K562 (cell line): ENCODE measurements at regions not wholly inside any gene's neighbourhood (a gene's known extent, or its start where the extent isn't known, plus 50 kb on each side); places are given as distances from the start of the nearest gene placed in this dataset.
A peak's percentile ranks its signal among the peaks of the same experiment; 100 is the strongest.

Experiments
- ATAC-seq: fragments of 200-7000 bp; cut with Tn5 transposase; 3 replicates; pipeline ENCODE4 v1.9.1; 2020; ENCODE audit warnings: moderate library complexity
- BruUV-seq: library from RNA; stranded (reverse); fragments of 400-500 nt; replicated peaks from 2 replicates; lab custom pipeline; 2021; lab: Mats Ljungman, UMichigan
- CTCF ChIA-PET: fragments of 300-600 bp; formaldehyde crosslinking; extraction: SDS; loops from one replicate; lab custom pipeline; 2021; ENCODE audit warnings: low intra/inter-chr PET ratio; lab: Yijun Ruan, JAX
- POLR2A ChIA-PET: fragments of 300-600, 350-650 bp; sonication (Branson Sonifier 250); formaldehyde crosslinking; extraction: SDS; loops from one replicate; lab custom pipeline; 2021; ENCODE audit warnings: antibody characterized with exemption, inconsistent platforms; lab: Yijun Ruan, JAX
- DNase-seq, 4 experiments: peaks; one replicate each; pipeline versions ENCODE4 v3.0.0 to v3.0.0-alpha.2; 2011 to 2018; ENCODE audit warnings: low spot score in 3 of 4, mixed read lengths in 3 of 4; ENCODE audit errors: extremely low read depth in 1 of 4
- FAIRE-seq: peaks from 2 replicates; lab custom pipeline; 2011; peaks lifted over from hg19 to GRCh38; lab: Jason Lieb, UNC
- H2AFZ ChIP-seq: 2 replicates; pipeline ENCODE4 v1.6.0; 2011; ENCODE audit warnings: low read depth, low read length, control low read depth, inconsistent platforms
- H3K27ac ChIP-seq: fragments of 200-600 bp; 3 replicates; pipeline ENCODE4 v1.8.0; 2011; ENCODE audit warnings: low read depth, mild to moderate bottlenecking, control low read depth, inconsistent platforms, low read length, moderate library complexity, mixed read lengths; ENCODE audit errors: extremely low read depth
- H3K27me3 ChIP-seq, 2 experiments: fragments of 300-600 bp in 1 of 2; 2 replicates in 1 of 2; 3 replicates in 1 of 2; pipeline versions ENCODE4 v1.6.0 to v1.8.0; 2011; ENCODE audit warnings: inconsistent platforms in 2 of 2, low read length in 2 of 2, mild to moderate bottlenecking in 1 of 2, mixed read lengths in 1 of 2, moderate library complexity in 1 of 2; ENCODE audit not compliant: control insufficient read depth in 2 of 2, insufficient read depth in 2 of 2
- H3K36me3 ChIP-seq: fragments of 300-600 bp; 3 replicates; pipeline ENCODE4 v1.8.0; 2011; ENCODE audit warnings: mild to moderate bottlenecking, low read length, inconsistent platforms; ENCODE audit not compliant: control insufficient read depth, insufficient read depth
- H3K4me1 ChIP-seq, 2 experiments: fragments of 200-600 bp in 1 of 2; replicated peaks in 1 of 2; 2 replicates in 1 of 2; 3 replicates in 1 of 2; pipeline versions ENCODE4 v1.5.1 to v1.8.0; 2011; ENCODE audit warnings: inconsistent platforms in 2 of 2, low read length in 2 of 2, mild to moderate bottlenecking in 1 of 2, mixed read lengths in 1 of 2, moderate library complexity in 1 of 2; ENCODE audit not compliant: control insufficient read depth in 2 of 2, insufficient read depth in 2 of 2
- H3K4me2 ChIP-seq: 2 replicates; pipeline ENCODE4 v1.6.1; 2011; ENCODE audit warnings: low read length, control low read depth, inconsistent platforms, mixed read lengths; ENCODE audit not compliant: insufficient read depth
- H3K4me3 ChIP-seq: fragments of 200-600 bp; sonication (generic), shearing (Covaris generic); 2 replicates; pipeline ENCODE4 v1.5.1; 2016; ENCODE audit warnings: control low read depth, inconsistent platforms
- H3K79me2 ChIP-seq: fragments of 200-600 bp; 3 replicates; pipeline ENCODE4 v1.8.0; 2011; ENCODE audit warnings: low read length, inconsistent platforms; ENCODE audit not compliant: control insufficient read depth, insufficient read depth
- H3K9ac ChIP-seq, 2 experiments: 2 replicates each; pipeline versions ENCODE4 v1.6.0 to v1.6.1; 2011; ENCODE audit warnings: low read depth in 2 of 2, low read length in 2 of 2, control low read depth in 1 of 2, inconsistent platforms in 1 of 2, mild to moderate bottlenecking in 1 of 2, mixed read lengths in 1 of 2; ENCODE audit not compliant: insufficient read depth in 1 of 2
- H3K9me1 ChIP-seq: one replicate; pipeline ENCODE4 v1.6.0; 2011; ENCODE audit warnings: inconsistent platforms, mild to moderate bottlenecking, low read length, moderate library complexity; ENCODE audit not compliant: control insufficient read depth, insufficient read depth
- H3K9me3 ChIP-seq: replicated peaks from 2 replicates; pipeline ENCODE4 v1.5.1; 2011; ENCODE audit warnings: low read depth, low read length, inconsistent platforms; ENCODE audit not compliant: control insufficient read depth, insufficient read depth
- H4K20me1 ChIP-seq: replicated peaks from 2 replicates; pipeline ENCODE4 v1.6.1; 2011; ENCODE audit warnings: low read length, inconsistent platforms, mixed read lengths; ENCODE audit not compliant: control insufficient read depth, insufficient read depth
- CEBPG ChIP-seq, 3 experiments: fragments of 200-800 bp in 1 of 3; sonication (Bioruptor generic) in 1 of 3; sonication (generic) in 1 of 3; formaldehyde crosslinking in 1 of 3; IDR thresholded peaks in 2 of 3; conservative IDR thresholded peaks in 1 of 3; 2 replicates each; pipeline versions ENCODE4 v1.6.1 to v1.8.0; 2016 to 2022; ENCODE audit warnings: missing compliant biosample characterization in 2 of 3, missing genetic modification characterization in 2 of 3, mild to moderate bottlenecking in 1 of 3, missing genetic modification reagents in 1 of 3
- HCFC1 ChIP-seq: IDR thresholded peaks from 2 replicates; pipeline ENCODE4 v1.6.1; 2012; ENCODE audit warnings: low read depth, low read length, improper control_type of control experiment
- HNRNPH1 ChIP-seq: fragments of 200-400 bp; formaldehyde crosslinking; optimal IDR thresholded peaks from 2 replicates; pipeline ENCODE3; 2017; ENCODE audit warnings: low read depth, mild to moderate bottlenecking, low read length, moderate library complexity
- SIRT6 ChIP-seq: IDR thresholded peaks from one replicate; pipeline ENCODE4 v1.6.1; 2012; ENCODE audit warnings: low read depth, mild to moderate bottlenecking, control low read depth, inconsistent platforms, low read length, moderate library complexity
- SP2 ChIP-seq: IDR thresholded peaks from 2 replicates; pipeline ENCODE4 v1.6.1; 2011; ENCODE audit warnings: mild to moderate bottlenecking, low read depth, low read length, moderate library complexity; ENCODE audit not compliant: poor library complexity, severe bottlenecking; ENCODE audit errors: extremely low read depth
- TBP ChIP-seq: optimal IDR thresholded peaks from 2 replicates; pipeline ENCODE3; 2011; ENCODE audit warnings: low read depth, low read length, improper control_type of control experiment
- TRIM24 ChIP-seq, 2 experiments: fragments of 450-650 bp; IDR thresholded peaks; 2 replicates each; pipeline ENCODE4 v1.6.1; 2016
- WHSC1 ChIP-seq: IDR thresholded peaks from one replicate; pipeline ENCODE4 v1.6.1; 2012; ENCODE audit warnings: low read length, control low read depth, inconsistent platforms
- WGBS: fragments of 100-300 bp; shearing (Covaris generic); methylation state at CpG from one replicate; pipeline ENCODE4 v1.1.6; 2016; ENCODE audit warnings: low coverage, mixed read lengths; ENCODE audit not compliant: insufficient coverage; ENCODE audit errors: missing lambda C conversion rate; 5-methylcytosine and 5-hydroxymethylcytosine counted together
- in situ Hi-C: fragments of 300-500 bp; cut with MboI; formaldehyde crosslinking; loops from 4 replicates; pipeline ENCODE4 v1.15.0; 2018; ENCODE audit warnings: inconsistent platforms, mixed read lengths
- intact Hi-C: fragments of 100-400 bp; cut with micrococcal nuclease; formaldehyde crosslinking; loops from 2 replicates; pipeline ENCODE4 v1.14.2; 2022
- TF ChIP-seq, protein P1 (sequence below): IDR thresholded peaks from 3 replicates; pipeline ENCODE4 v1.6.1; 2011; ENCODE audit warnings: borderline replicate concordance, mild to moderate bottlenecking, moderate library complexity; ENCODE audit not compliant: insufficient read length; ENCODE audit errors: extremely low read depth

DNA sequence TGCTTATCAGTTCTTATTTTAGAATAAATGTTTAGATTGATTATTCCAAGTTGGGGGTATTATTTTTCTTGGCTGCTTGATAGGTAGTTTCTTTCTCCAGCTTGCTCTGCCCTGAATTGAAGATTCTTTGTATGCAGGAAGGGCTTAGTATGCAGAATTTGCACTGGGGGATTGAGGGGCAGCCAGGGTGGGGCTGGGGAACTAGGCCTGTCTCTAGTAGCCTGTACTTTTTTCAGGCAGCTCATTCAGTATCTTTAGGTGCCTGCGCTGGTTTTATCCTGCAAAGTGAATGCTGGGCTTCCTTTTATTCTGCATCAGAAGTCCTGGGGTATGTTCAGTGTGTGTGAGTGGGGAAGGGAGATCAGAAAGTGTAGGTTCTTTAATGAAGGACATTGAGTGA is 228.3 kb upstream of the ELL2 start (continued):
- TF ChIP-seq, protein P1, sequence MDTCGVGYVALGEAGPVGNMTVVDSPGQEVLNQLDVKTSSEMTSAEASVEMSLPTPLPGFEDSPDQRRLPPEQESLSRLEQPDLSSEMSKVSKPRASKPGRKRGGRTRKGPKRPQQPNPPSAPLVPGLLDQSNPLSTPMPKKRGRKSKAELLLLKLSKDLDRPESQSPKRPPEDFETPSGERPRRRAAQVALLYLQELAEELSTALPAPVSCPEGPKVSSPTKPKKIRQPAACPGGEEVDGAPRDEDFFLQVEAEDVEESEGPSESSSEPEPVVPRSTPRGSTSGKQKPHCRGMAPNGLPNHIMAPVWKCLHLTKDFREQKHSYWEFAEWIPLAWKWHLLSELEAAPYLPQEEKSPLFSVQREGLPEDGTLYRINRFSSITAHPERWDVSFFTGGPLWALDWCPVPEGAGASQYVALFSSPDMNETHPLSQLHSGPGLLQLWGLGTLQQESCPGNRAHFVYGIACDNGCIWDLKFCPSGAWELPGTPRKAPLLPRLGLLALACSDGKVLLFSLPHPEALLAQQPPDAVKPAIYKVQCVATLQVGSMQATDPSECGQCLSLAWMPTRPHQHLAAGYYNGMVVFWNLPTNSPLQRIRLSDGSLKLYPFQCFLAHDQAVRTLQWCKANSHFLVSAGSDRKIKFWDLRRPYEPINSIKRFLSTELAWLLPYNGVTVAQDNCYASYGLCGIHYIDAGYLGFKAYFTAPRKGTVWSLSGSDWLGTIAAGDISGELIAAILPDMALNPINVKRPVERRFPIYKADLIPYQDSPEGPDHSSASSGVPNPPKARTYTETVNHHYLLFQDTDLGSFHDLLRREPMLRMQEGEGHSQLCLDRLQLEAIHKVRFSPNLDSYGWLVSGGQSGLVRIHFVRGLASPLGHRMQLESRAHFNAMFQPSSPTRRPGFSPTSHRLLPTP: no peak
- no peak for TF ChIP-seq SP2
- TF ChIP-seq SIRT6: no peak

DNA sequence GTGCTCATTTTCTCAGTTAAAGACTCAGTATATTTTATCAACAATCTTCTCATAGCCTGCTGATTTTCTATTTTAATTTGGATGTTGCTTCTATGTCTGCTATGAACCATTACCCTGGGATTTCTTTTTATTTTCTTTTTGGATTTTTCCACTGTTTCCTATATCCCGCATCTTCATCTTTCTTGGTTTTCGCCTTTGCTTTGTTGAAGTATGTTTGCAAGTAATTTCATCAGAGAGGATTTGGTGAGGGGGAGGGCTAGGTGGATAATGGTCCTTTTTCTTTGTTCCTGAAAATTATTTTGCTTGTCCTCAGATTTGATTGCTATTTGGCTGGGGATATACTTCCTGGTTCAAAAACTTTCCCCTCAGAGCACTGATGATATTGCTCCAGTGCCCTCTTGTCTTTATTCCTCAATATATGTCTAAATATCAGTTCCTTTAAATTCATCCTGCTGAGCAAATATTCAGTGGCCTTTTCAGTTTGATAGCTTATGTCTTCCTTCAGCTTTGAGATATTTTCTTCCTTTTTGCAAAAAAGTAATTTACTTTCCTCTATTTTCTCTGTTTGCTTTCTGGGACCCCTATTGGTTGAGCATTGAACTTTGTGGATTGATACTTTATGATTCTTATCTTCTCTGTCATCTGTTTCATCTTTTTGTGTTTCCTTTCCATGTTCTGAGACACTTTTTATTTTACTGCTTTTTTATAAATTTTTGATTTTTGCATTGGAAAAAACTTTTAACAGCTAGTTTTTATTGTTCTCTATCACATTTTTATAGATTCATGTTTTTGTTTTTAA is 227.6 kb upstream of the ELL2 start:
- DNase-seq: no peak
- CTCF ChIA-PET: no interaction called here
- Histone ChIP-seq H3K79me2 (no peaks in the 10 kb centered on the region), H2AFZ (no peak overlapping the region), H3K9ac (no peak overlapping the region), H3K36me3 (no peaks in the 10 kb centered on the region), H3K4me2 (no peak overlapping the region), H3K27ac (no peak overlapping the region), H3K4me3 (no peak overlapping the region), H3K9me1 (no peaks in the 10 kb centered on the region), H3K4me1 (no peaks in the 10 kb centered on the region), H3K27me3 (no peaks in the 10 kb centered on the region), H3K9me3 (no peaks in the 10 kb centered on the region), H4K20me1 (no peaks in the 10 kb centered on the region)
- in situ Hi-C loops (no loop called here), intact Hi-C loops (no loop called here)
- POLR2A ChIA-PET: no interaction called here
- no TSS peak for BruUV-seq
- no peak for ATAC-seq
- TF ChIP-seq HCFC1 (no peak), TRIM24 (IDR thresholded peaks at IDR 0.05) (peak; percentile 29 to 50; a peak in 2 of 4 replicates), TBP (no peak), WHSC1 (no peak), HNRNPH1 (no peak), CEBPG (CRISPR knock-in tag; IDR thresholded peaks at IDR 0.05) (no peak), CEBPG (tag; conservative IDR thresholded peaks at IDR 0.05 in 1 of 2, IDR thresholded peaks at IDR 0.05 in 1 of 2) (peak in 1 of 2 experiments; percentile 51; a peak in 2 of 4 replicates), SP2 (no peak)
- no peak for FAIRE-seq
- 0% methylated on average over 2 of the region's 2 CpGs for WGBS
